SK-N-MC (cell line): ENCODE measurements at regions not wholly inside any gene's neighbourhood (a gene's known extent, or its start where the extent isn't known, plus 50 kb on each side); places are given as distances from the start of the nearest gene placed in this dataset.

Source experiments
- EZH2 ChIP-seq: fragments of 200-600 bp; sonication (generic); IDR thresholded peaks from one replicate; pipeline ENCODE4 v1.6.1; 2017; ENCODE audit warnings: antibody characterized with exemption
- FOXP2 ChIP-seq: optimal IDR thresholded peaks from 2 replicates; pipeline ENCODE3; 2011; ENCODE audit warnings: mild to moderate bottlenecking, moderate library complexity; ENCODE audit not compliant: insufficient read depth; ENCODE audit errors: extremely low read length, control extremely low read depth
- POLR2AphosphoS5 ChIP-seq: IDR thresholded peaks from 2 replicates; pipeline ENCODE4 v1.6.1; 2012; ENCODE audit warnings: mild to moderate bottlenecking, low read depth, low read length, borderline replicate concordance

DNA sequence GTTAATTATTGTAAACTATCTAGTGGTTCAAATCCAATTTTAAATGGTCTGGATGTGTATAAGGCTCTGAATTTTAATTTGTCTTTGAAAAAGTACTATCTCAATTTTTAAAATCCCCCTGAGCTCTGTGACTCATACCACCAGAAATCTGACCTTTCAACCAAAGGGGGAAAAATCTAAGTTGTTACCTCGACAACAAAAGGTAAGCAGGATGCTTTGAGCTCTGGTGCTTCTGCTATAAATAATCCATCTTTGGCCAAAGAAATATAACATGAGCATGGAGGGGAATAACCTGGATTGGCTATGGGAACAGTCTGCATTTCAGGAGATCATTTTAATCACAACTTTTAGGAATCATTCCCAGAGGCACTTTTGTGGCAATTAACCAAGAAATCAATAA is 76.3 kb upstream of the PCSK1 start:
- no peak for TF ChIP-seq EZH2
- TF ChIP-seq POLR2AphosphoS5: no peak
- TF ChIP-seq FOXP2: no peak
